HG03520 (cell line): ENCODE measurements at regions not wholly inside any gene's neighbourhood (a gene's known extent, or its start where the extent isn't known, plus 50 kb on each side); places are given as distances from the start of the nearest gene placed in this dataset.

Experiments
- ATAC-seq: cut with Tn5 transposase; IDR thresholded peaks from one replicate; pipeline ENCODE4 v1.9.1; 2021; ENCODE audit warnings: mild to moderate bottlenecking, moderate library complexity; ENCODE audit not compliant: unreplicated experiment

DNA sequence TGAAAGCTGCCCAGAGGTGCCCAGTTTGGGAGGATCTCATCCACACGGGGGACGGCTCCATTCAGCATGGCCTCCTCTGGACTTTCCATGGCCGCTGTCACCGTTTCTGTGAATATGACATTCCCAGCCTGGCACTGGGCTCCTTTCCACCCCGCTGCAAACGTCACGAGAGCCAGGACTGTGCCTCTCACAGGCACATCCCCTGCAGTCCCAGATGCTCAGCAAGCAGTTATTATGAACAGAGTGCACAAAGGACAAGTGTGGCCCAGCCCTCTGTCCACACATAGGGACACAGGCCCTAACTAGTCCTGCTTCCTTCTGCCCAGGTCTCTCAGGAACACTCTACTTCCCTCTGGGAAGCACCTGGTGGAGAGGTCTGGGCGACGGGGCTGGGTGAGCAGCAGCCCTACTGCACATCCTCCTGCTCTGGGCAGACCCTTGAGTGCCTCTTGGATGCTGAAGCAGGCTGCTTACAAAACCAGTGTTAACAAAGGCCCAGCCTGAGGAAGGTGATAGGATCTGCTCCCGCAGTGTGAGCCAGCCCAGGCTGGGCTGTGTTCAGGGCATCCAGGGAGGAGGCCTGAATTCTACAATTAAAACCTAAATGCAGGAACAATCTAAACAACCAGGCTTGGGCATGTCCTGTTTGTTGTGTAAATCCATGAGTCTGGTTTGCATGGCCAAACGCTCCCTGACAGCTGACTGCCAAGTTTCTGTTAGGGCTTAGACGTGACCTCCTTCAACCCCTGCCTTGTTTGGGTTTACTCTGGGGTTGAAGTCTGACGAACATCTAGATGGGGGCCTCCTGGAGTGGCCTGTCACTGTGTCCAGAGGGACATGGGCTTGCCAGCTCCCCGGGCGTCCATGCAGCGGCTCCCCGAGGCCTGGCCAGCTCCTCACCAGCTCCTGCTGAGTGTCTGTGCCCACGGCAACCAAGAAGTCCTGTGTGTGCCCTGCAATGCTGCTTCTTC is 269.8 kb downstream of the GADD45G start:
- ATAC-seq = no peak

- no peak for ATAC-seq
Measured at GRCh38 chr9:89877051-89878002, 272.5 kb downstream of the GADD45G start.

GRCh38 chr9:89878003-89878411 is 273.2 kb downstream of the GADD45G start:
- ATAC-seq = no peak

DNA sequence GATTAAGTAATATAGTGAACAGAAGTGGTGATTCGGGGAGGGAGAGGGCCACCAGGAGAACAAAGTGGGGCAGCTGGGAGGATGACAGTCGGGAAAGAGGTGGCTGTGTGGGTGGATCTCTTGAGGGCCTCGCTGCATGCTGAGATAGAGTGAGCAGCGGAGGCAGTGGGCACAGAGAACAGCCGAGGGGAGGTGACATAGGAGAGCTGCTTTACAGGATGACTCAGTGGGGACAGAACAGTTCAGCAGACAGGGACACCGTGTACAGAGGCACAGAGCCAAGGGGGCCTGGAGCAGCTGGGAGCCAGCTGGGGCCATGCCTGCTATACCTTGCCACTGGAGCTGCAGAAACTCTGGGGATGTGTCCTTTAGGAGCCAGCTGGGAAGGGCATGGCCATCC is 273.9 kb downstream of the GADD45G start:
- ATAC-seq = no peak

DNA sequence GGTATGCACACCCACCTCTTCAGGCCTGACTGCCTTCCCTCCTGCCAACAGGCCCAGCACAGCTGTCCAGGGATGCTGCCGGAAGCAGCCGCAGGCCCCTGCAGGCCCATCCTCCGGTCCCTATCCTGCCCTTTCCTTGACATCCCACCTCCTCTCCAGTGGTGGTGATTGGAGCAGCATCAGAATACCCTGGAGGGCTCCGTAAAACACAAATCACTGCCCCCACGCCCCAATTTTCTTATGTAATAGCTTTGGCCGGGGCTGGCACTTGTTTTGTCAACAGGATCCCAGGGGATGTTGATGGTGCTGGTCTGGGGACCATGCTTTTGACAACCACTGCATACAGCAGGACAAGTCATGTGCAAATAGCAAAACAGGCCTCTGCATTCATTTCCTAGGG is 274.5 kb downstream of the GADD45G start:
- no peak for ATAC-seq

- ATAC-seq = no peak
Measured at GRCh38 chr9:89879701-89880100, 274.9 kb downstream of the GADD45G start.

GRCh38 chr9:89880161-89880560 is 275.3 kb downstream of the GADD45G start:
- no peak for ATAC-seq

- no peak for ATAC-seq
Measured at GRCh38 chr9:89880721-89881120, 275.9 kb downstream of the GADD45G start.

DNA sequence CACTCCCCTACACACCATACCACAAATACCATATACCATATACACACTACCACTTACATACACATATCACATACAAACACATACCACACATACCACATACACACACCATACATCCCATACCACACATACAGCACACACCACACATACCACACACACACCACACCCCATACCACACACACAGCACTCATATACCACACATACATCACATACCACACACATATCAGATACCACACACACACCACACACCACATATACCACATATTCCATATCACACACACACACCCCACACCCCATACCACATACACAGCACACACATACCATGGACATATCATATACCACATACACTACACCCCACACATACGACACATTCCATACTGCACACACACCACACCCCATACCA is 276.6 kb downstream of the GADD45G start:
- no peak for ATAC-seq

DNA sequence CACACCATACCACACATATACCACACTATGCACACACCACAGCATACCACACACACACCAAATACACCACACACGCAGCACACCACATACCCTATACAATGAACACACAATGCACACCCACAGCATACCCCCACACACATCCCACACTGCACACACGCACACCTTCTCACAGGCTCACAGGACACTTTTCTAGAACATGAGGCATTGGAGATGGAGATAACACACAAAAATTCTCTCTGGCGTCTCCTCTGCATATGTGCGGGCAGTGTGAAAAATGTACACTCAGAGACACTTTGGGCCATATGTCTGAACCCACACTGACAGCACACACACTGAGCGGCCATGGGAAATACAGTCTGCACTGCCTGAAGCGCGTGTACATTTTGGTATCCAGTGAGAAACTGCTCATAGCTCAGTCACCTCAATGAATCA is 278.1 kb downstream of the GADD45G start:
- no peak for ATAC-seq

DNA sequence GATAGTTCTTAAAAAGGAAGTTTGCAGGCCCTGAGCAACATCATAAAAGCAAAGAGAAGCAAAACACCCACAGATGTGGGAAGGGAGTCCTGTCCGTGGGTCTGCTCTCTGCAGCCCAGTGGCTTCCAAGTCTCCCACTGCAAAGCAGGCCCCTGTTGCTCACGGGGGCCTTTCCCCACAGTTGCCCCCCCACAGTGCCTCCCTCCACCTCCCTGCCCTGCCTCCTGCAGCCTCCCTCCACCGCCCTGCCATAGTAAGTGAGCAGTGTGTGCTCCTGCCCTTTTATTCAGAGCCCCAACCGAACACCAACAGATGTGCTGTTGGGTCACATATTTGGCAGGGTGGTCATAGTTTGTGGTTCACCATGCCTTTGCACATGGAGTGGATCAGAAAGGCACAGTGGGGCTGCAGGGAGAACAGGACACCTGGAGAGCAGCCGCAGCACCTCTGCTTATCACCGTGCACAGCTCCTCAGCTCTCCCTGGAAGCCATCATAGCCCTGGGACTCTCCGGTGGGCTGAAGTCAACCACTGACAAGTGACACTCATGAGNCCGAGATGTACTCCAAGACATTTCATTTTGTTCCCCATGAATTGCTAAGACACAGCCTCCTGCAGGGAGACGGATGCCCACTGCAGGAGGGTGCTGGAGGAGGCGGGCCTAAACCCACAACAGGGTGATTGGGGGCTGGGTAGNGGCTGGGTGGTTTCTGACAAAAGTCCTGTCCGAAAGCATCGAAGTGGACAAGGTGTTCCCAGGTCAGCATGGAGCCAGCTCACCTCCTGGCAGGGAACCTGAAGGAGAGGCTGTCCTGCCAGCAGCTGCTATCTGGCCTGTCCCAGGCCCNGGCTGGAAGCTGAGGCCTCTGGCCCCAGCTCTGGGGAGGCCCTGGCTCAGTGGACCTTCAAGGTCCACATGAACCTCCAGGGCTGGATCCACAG is 278.9 kb downstream of the GADD45G start:
- no peak for ATAC-seq

DNA sequence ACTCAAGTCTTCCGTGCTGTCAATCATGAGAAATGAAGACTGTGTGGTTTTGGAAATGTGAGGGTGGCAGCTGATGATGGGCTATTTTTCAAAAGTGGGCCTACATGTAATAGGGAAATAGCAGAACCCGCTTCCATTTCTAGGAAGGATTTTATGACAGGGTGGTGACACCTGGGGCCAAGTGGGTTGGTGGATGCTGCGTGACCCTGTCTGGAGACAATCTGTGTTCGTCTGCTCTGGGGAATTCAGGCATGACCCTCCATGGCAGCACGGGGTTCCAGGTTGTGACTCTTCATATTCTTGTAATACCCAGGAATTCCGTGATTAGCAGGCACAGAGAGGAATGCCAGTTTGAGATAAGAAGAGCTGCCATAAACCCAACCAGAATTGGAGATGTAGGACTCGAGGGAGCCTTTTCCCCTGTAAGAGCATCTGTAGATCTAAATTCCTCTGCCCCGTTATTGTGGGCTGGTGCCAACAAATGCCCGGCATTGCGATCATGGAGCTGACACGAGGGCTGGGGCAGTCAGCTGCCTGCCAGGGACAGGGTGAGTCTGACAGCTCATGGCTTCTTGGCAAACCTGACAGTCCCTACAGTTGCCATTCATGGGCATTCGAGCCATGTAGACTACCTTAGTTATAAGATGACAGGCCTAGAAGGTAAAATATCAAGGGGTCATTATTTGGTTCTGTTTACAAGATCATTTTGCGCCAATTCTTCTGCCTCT is 279.7 kb downstream of the GADD45G start:
- ATAC-seq = no peak

- ATAC-seq = no peak
Measured at GRCh38 chr9:89885156-89885555, 280.3 kb downstream of the GADD45G start.

DNA sequence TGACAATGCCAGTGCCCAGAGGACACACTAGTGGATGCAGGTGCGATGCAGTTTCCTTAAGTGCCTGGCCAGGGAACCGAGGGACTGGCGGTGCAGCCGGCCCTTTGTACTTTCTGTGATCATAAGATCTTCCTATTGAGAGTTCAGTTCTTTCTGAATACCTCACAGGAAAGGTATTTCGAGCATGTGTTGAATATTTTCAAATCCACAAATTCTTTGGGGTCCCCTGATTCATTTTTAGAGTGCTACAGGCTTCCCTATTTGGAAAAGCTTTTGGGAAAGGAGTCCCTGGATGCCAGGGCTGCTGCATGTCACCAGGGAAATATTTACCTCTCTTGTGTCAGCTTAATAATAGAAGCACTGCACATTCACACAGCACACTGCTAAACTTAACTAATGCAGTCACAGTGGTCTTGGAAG is 281.5 kb downstream of the GADD45G start:
- ATAC-seq = no peak

- no peak for ATAC-seq
Measured at GRCh38 chr9:89887286-89887685, 282.5 kb downstream of the GADD45G start.

DNA sequence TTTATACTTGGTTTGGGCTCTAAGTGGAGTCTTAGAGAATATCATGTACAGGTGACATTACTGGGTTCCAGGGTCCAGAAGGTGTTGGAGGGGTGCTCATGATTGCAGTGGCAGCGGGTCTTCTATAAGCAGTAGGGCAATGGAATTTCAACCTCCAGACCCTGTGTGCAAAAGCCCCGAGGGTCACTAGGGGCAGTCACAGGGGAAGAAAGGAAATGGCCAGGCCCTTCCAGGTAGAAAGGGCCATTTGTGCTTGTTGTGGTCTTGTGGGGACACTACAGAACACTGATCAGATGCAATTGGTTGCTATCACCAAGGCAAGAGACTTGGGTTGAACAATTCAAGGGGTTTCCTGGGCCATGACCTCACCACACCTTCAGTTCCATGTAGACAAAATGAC is 283.4 kb downstream of the GADD45G start:
- ATAC-seq = no peak

- ATAC-seq = no peak
Measured at GRCh38 chr9:89888677-89889076, 283.9 kb downstream of the GADD45G start.

- ATAC-seq = no peak
Measured at GRCh38 chr9:89889865-89890264, 285.1 kb downstream of the GADD45G start.

DNA sequence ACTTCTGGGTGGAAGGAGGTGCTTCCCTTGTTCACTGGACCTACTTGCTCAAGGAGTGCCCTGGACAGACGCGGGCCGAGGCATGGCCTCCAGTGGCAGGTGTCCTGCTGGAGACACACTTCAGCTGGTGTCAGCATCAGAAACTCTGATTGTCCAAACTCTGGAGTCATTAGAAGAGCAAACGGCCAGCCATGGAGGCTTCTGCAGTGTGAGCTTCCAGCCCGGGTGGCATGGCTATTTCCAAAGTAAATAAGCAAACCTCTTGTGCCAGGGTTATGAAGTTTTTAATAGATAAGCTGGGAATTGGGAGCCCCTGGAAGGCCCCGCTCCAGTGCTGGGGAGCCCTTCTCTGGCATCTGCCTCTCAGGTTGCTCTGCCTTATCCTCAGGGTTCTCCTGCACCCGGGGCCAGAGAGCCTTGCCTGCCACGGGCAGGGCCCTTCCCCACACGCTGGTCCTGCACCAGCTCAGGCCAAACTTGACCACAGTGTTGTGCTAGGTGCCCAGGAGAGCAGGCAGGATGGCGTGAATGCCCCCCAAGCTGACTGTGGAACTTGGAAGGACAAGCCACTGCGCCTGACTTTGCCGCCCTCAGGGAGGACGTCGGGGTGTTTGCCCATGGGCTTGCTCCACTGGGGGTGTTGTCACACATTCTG is 285.6 kb downstream of the GADD45G start:
- ATAC-seq = no peak
